ENCODE measurements at regions not wholly inside any gene's neighbourhood (a gene's known extent, or its start where the extent isn't known, plus 50 kb on each side); places are given as distances from the start of the nearest gene placed in this dataset.

DNA sequence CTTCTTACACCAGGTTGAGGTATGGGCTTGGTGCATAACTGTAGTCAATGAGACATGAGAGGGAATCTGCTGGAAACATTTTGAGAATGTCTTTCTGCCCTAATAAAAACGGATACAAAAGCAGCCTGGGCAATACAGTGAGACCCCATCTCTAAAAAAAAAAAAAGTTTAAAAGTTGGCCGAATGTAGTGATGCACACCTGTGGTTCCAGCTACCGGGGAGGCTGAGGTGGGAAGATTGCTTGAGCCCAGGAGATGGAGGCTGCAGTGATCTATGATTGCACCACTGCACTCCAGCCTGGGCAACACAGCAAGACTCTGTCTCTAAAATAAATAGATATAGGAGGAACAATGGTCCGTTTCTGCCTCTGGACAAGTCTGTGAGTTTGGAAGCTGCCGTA is 81.5 kb upstream of the FAM171A1 start:
- intact Hi-C loops (cut with micrococcal nuclease; ENCODE audit: unreplicated experiment) (no loop called here), in situ Hi-C loops (cut with HindIII; ENCODE audit: extremely low pct_ligation_motif_present, low pct_unique_long_range_greater_than_20kb) (no loop called here)
- Histone ChIP-seq H3K4me1 (ENCODE audit: insufficient read depth, low read length) (no peaks in the 10 kb centered on the region), H3K9ac (ENCODE audit: insufficient read depth, low read depth, low read length) (no peak overlapping the region), H3K79me2 (ENCODE audit: insufficient read depth, low read length) (no peaks in the 10 kb centered on the region), H3K4me2 (ENCODE audit: low read depth, low read length) (no peak overlapping the region), H3K9me3 (ENCODE audit: low read length) (no peaks in the 10 kb centered on the region), H3K36me3 (replicated peaks in 1 of 2; ENCODE audit: control insufficient read depth in 1 of 2, insufficient read depth in 2 of 2, low read length in 2 of 2) (no peaks in the 10 kb centered on the region), H3K27me3 (ENCODE audit: control insufficient read depth in 1 of 2, insufficient read depth in 2 of 2, low read length in 2 of 2) (no peaks in the 10 kb centered on the region; a peak in 1 of 5 replicates), H3K27ac (ENCODE audit: extremely low read length, insufficient read depth, low read length) (no peak overlapping the region), H3K4me3 (replicated peaks in 1 of 3; ENCODE audit: insufficient read depth in 1 of 3, low read depth in 2 of 3, low read length in 3 of 3) (no peak overlapping the region), H2AFZ (ENCODE audit: low read length) (no peak overlapping the region), H4K20me1 (ENCODE audit: insufficient read depth, low read length) (no peaks in the 10 kb centered on the region)
- ChIA-PET CTCF (ENCODE audit: low intra/inter-chr PET ratio, low total read pairs) (no interaction called here), POLR2A (no interaction called here)
- 3% methylated on average over 5 of the region's 5 CpGs for WGBS (ENCODE audit: low lambda C conversion rate)
- FAIRE-seq (no peak), DNase-seq (ENCODE audit: low spot score) (no peak), ATAC-seq (no peak)
- TF ChIP-seq LCORL (IDR thresholded peaks at IDR 0.05) (no peak), LCORL (CRISPR knock-in tag; IDR thresholded peaks at IDR 0.05) (no peak), KAT8 (CRISPR knock-in tag; IDR thresholded peaks at IDR 0.05) (no peak), RFXANK (CRISPR knock-in tag; IDR thresholded peaks at IDR 0.05) (no peak), ZNF350 (CRISPR knock-in tag; IDR thresholded peaks at IDR 0.05; ENCODE audit: borderline replicate concordance, low read depth) (no peak), GLI4 (CRISPR knock-in tag; IDR thresholded peaks at IDR 0.05; ENCODE audit: borderline replicate concordance) (no peak), YEATS4 (CRISPR knock-in tag; IDR thresholded peaks at IDR 0.05; ENCODE audit: borderline replicate concordance) (no peak)
- TF ChIP-seq, protein P1, sequence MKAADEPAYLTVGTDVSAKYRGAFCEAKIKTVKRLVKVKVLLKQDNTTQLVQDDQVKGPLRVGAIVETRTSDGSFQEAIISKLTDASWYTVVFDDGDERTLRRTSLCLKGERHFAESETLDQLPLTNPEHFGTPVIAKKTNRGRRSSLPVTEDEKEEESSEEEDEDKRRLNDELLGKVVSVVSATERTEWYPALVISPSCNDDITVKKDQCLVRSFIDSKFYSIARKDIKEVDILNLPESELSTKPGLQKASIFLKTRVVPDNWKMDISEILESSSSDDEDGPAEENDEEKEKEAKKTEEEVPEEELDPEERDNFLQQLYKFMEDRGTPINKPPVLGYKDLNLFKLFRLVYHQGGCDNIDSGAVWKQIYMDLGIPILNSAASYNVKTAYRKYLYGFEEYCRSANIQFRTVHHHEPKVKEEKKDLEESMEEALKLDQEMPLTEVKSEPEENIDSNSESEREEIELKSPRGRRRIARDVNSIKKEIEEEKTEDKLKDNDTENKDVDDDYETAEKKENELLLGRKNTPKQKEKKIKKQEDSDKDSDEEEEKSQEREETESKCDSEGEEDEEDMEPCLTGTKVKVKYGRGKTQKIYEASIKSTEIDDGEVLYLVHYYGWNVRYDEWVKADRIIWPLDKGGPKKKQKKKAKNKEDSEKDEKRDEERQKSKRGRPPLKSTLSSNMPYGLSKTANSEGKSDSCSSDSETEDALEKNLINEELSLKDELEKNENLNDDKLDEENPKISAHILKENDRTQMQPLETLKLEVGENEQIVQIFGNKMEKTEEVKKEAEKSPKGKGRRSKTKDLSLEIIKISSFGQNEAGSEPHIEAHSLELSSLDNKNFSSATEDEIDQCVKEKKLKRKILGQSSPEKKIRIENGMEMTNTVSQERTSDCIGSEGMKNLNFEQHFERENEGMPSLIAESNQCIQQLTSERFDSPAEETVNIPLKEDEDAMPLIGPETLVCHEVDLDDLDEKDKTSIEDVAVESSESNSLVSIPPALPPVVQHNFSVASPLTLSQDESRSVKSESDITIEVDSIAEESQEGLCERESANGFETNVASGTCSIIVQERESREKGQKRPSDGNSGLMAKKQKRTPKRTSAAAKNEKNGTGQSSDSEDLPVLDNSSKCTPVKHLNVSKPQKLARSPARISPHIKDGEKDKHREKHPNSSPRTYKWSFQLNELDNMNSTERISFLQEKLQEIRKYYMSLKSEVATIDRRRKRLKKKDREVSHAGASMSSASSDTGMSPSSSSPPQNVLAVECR (CRISPR knock-in tag; IDR thresholded peaks at IDR 0.05; ENCODE audit: borderline replicate concordance), result no peak
- TF ChIP-seq, protein P2, sequence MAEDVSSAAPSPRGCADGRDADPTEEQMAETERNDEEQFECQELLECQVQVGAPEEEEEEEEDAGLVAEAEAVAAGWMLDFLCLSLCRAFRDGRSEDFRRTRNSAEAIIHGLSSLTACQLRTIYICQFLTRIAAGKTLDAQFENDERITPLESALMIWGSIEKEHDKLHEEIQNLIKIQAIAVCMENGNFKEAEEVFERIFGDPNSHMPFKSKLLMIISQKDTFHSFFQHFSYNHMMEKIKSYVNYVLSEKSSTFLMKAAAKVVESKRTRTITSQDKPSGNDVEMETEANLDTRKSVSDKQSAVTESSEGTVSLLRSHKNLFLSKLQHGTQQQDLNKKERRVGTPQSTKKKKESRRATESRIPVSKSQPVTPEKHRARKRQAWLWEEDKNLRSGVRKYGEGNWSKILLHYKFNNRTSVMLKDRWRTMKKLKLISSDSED (CRISPR knock-in tag; IDR thresholded peaks at IDR 0.05), result no peak
- no TSS peak for BruUV-seq (replicated peaks)
